ENCODE measurements at regions not wholly inside any gene's neighbourhood (a gene's known extent, or its start where the extent isn't known, plus 50 kb on each side); places are given as distances from the start of the nearest gene placed in this dataset.
"Not testable (repeated sequence)": the region's sequence is repeated elsewhere in the genome, so short reads cannot be mapped to it uniquely, and the experiment has no call there.

GRCh38 chr6:12594530-12594893 lies 122.1 kb upstream of the PHACTR1 start:
- DNase-seq, result no peak

- no peak for DNase-seq
Observed at GRCh38 chr6:12595161-12595811, 121.3 kb upstream of the PHACTR1 start.

- DNase-seq, result no peak
Observed at GRCh38 chr6:12596731-12597130, 119.8 kb upstream of the PHACTR1 start.

- DNase-seq, result no peak
Observed at GRCh38 chr6:12598919-12599318, 117.6 kb upstream of the PHACTR1 start.

- DNase-seq, result no peak
Observed at GRCh38 chr6:12601881-12602280, 114.7 kb upstream of the PHACTR1 start.

GRCh38 chr6:12602342-12602741 lies 114.2 kb upstream of the PHACTR1 start:
- DNase-seq, result no peak

GRCh38 chr6:12602951-12603672 lies 113.5 kb upstream of the PHACTR1 start:
- DNase-seq, result no peak

- no peak for DNase-seq
Observed at GRCh38 chr6:12603673-12604049, 112.9 kb upstream of the PHACTR1 start.

- peak; percentile 55 for DNase-seq
Observed at GRCh38 chr6:12605888-12606345, 110.7 kb upstream of the PHACTR1 start.

- DNase-seq, result no peak
Observed at GRCh38 chr6:12606616-12607015, 110.0 kb upstream of the PHACTR1 start.

GRCh38 chr6:12608016-12608860 lies 108.3 kb upstream of the PHACTR1 start:
- DNase-seq, result no peak

GRCh38 chr6:12608874-12609273 lies 107.7 kb upstream of the PHACTR1 start:
- DNase-seq, result no peak

- no peak for DNase-seq
Observed at GRCh38 chr6:12609751-12610150, 106.8 kb upstream of the PHACTR1 start.

- no peak for DNase-seq
Observed at GRCh38 chr6:12610862-12611261, 105.7 kb upstream of the PHACTR1 start.

GRCh38 chr6:12613811-12614210 lies 102.8 kb upstream of the PHACTR1 start:
- no peak for DNase-seq

GRCh38 chr6:12614456-12614855 lies 102.1 kb upstream of the PHACTR1 start:
- no peak for DNase-seq

- DNase-seq, result no peak
Observed at GRCh38 chr6:12618296-12618695, 98.3 kb upstream of the PHACTR1 start.

- no peak for DNase-seq
Observed at GRCh38 chr6:12621754-12622153, 94.8 kb upstream of the PHACTR1 start.

GRCh38 chr6:12622566-12622965 lies 94.0 kb upstream of the PHACTR1 start:
- no peak for DNase-seq

- no peak for DNase-seq
Observed at GRCh38 chr6:12624142-12624837, 92.3 kb upstream of the PHACTR1 start.

GRCh38 chr6:12627053-12627452 lies 89.5 kb upstream of the PHACTR1 start:
- no peak for DNase-seq

GRCh38 chr6:12628327-12628726 lies 88.2 kb upstream of the PHACTR1 start:
- no peak for DNase-seq

- DNase-seq, result not testable (repeated sequence)
Observed at GRCh38 chr6:12633746-12634145, 82.8 kb upstream of the PHACTR1 start.
